ENCODE measurements at regions not wholly inside any gene's neighbourhood (a gene's known extent, or its start where the extent isn't known, plus 50 kb on each side); places are given as distances from the start of the nearest gene placed in this dataset.

- Histone ChIP-seq H3K9me3 (ENCODE audit: low read length) (no peaks in the 10 kb centered on the region), H3K9ac (ENCODE audit: low read length) (no peak overlapping the region), H3K36me3 (ENCODE audit: insufficient read depth, low read length) (no peaks in the 10 kb centered on the region), H3K9me2 (ENCODE audit: insufficient read depth, low read length) (no peaks in the 10 kb centered on the region), H2AFZ (ENCODE audit: low read depth, low read length) (no peak overlapping the region), H3K27ac (ENCODE audit: low read length) (no peak overlapping the region), H3K4me2 (ENCODE audit: low read length) (no peak overlapping the region), H3K79me2 (replicated peaks; ENCODE audit: insufficient read depth, low read length) (no peaks in the 10 kb centered on the region), H3F3A (ENCODE audit: insufficient read depth, low read length, poor library complexity, severe bottlenecking) (no peaks in the 10 kb centered on the region), H3K27me3 (ENCODE audit: insufficient read depth, low read depth, low read length) (no peaks in the 10 kb centered on the region), H3K4me3 (ENCODE audit: low read length) (no peak overlapping the region), H4K20me1 (ENCODE audit: insufficient read depth) (no peaks in the 10 kb centered on the region)
- TF ChIP-seq TAF1 (IDR thresholded peaks at IDR 0.05; ENCODE audit: low read depth): no peak
- no peak for TF ChIP-seq SMC3 (conservative IDR thresholded peaks at IDR 0.05; ENCODE audit: poor library complexity)
- no peak for TF ChIP-seq EP300 (conservative IDR thresholded peaks at IDR 0.05; ENCODE audit: poor library complexity, severe bottlenecking)
- no peak for TF ChIP-seq MXI1 (conservative IDR thresholded peaks at IDR 0.05; ENCODE audit: poor library complexity, severe bottlenecking)
- no peak for TF ChIP-seq EZH2 (IDR thresholded peaks at IDR 0.05; ENCODE audit: borderline replicate concordance, insufficient read depth, low read length, poor library complexity, severe bottlenecking)
- no peak for TF ChIP-seq CTCF (IDR thresholded peaks at IDR 0.05; ENCODE audit: poor library complexity, severe bottlenecking)
- TF ChIP-seq POLR2AphosphoS5 (IDR thresholded peaks at IDR 0.05): no peak
- TF ChIP-seq RAD21 (conservative IDR thresholded peaks at IDR 0.05): no peak
- no peak for TF ChIP-seq REST (IDR thresholded peaks at IDR 0.05; ENCODE audit: borderline replicate concordance)
Measured at GRCh38 chr4:163672751-163673150, 178.3 kb downstream of the TMA16 start.

- no peak overlapping the region for H3K4me3 ChIP-seq (ENCODE audit: low read length)
- H3F3A ChIP-seq (ENCODE audit: insufficient read depth, low read length, poor library complexity, severe bottlenecking): no peaks in the 10 kb centered on the region
- no peak overlapping the region for H2AFZ ChIP-seq (ENCODE audit: low read depth, low read length)
- no peaks in the 10 kb centered on the region for H3K79me2 ChIP-seq (replicated peaks; ENCODE audit: insufficient read depth, low read length)
- no peak overlapping the region for H3K4me2 ChIP-seq (ENCODE audit: low read length)
- no peak overlapping the region for H3K27ac ChIP-seq (ENCODE audit: low read length)
- no peak for TF ChIP-seq RAD21 (conservative IDR thresholded peaks at IDR 0.05)
- TF ChIP-seq MXI1 (conservative IDR thresholded peaks at IDR 0.05; ENCODE audit: poor library complexity, severe bottlenecking): no peak
- no peak for TF ChIP-seq REST (IDR thresholded peaks at IDR 0.05; ENCODE audit: borderline replicate concordance)
- TF ChIP-seq CTCF (IDR thresholded peaks at IDR 0.05; ENCODE audit: poor library complexity, severe bottlenecking): no peak
- no peak for TF ChIP-seq POLR2AphosphoS5 (IDR thresholded peaks at IDR 0.05)
- no peak for TF ChIP-seq SMC3 (conservative IDR thresholded peaks at IDR 0.05; ENCODE audit: poor library complexity)
- no peak for TF ChIP-seq EZH2 (IDR thresholded peaks at IDR 0.05; ENCODE audit: borderline replicate concordance, insufficient read depth, low read length, poor library complexity, severe bottlenecking)
- TF ChIP-seq TAF1 (IDR thresholded peaks at IDR 0.05; ENCODE audit: low read depth): no peak
- no peak for TF ChIP-seq EP300 (conservative IDR thresholded peaks at IDR 0.05; ENCODE audit: poor library complexity, severe bottlenecking)
- H3K9me3 ChIP-seq (ENCODE audit: low read length): no peaks in the 10 kb centered on the region
- no peaks in the 10 kb centered on the region for H4K20me1 ChIP-seq (ENCODE audit: insufficient read depth)
- no peaks in the 10 kb centered on the region for H3K9me2 ChIP-seq (ENCODE audit: insufficient read depth, low read length)
- no peaks in the 10 kb centered on the region for H3K36me3 ChIP-seq (ENCODE audit: insufficient read depth, low read length)
- no peak overlapping the region for H3K9ac ChIP-seq (ENCODE audit: low read length)
- no peaks in the 10 kb centered on the region for H3K27me3 ChIP-seq (ENCODE audit: insufficient read depth, low read depth, low read length)
Measured at GRCh38 chr4:163673848-163674697, 179.6 kb downstream of the TMA16 start.
